ENCODE measurements at regions not wholly inside any gene's neighbourhood (a gene's known extent, or its start where the extent isn't known, plus 50 kb on each side); places are given as distances from the start of the nearest gene placed in this dataset.

DNA sequence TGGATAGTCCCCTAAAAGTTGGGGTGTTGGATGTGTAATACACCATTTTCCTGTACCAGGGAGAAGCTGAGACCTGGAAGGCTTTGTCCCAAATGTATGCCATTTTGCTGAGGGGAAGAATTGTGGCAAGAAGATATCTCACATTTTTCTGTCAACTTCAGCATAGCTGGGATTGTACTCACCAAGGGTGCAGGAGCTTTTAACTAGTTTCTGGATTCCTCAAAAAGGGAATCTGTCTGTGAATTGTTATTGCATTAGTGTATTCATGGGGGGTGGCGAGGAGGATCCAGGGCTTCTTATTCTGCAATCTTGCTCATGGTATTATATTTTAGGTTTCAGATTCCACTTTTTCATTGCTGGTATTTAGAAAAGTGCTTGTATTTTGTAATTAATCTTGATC, 208.2 kb upstream of the MYOCD start:
- no peak for DNase-seq

DNA sequence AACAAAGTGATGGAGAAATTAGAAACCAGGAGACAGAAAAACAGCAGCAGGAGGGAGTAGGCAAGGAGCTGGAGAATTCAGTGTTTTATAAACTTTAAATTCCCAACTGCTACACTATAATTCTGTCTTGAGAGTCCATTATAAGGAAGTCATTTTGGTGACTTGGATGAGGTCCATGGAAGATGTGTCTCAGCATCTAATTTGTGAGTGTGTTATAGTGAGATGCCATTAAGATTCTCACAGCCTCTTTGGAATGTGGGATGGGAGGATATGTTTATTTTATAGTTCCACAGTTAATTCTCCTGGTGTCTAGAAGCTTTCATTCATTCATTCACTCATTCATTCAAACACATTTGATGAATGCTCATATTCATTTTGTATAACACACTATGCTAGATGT, 206.0 kb upstream of the MYOCD start:
- no peak for DNase-seq

DNA sequence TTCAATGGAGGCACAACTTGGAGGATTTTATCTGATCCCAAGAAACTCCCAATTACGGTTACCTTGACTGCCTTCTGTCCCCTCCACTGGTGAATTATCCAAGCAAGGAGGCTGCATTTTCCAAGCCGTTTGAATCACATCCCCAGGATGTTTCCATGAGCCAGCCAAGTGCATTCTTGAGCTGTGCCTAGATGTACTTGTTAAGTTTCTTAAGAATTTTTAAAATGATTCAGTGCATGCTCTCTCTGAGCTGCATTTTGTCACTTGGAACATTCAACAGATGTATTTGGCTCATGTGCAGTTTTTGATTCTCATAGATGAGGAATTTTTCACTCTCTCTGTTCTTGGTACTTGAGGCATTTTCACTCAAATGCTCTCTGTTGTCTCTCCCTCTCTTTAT, 202.6 kb upstream of the MYOCD start:
- DNase-seq = no peak

DNA sequence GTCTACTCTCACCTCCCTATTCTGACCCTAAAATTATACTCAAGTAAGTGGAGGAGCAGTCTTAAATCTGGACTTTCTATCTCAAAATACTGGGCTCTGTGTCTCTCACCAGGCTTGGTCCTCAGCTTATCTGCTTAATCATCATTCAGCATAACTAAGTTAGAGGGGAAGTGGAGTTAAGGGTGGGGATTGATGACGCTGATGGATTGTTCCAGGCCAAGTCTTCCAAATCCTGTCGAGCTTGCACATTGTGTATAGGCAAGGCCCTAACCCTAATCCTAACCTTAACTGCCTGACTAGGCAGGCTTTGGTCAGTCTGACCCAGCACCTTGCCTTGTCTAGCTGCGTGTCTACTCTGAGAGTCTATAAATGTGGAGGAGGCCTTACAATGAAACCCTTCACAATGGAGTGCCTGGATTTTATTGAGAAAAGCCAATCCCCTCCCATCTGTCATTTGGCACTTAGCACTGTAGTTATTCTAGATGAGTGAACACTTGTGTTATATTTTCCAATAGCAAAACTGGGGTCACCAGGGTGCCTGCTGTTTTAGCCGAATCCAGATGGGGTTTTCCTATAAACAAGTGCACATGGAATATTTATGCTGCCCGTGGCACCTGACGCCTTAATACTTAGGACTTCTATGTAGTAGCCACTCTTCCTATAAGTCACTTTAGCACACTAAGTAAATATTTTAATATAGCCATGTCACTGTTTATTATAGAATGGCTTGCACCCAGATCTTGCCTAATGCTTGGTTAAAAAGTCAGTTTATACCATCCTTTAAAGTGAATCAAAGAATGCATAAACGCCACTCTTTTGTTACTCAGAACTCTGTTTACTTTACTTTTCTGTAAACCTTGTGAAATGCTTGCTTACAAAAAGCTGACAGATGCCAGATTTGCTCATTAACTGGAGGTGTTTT, 193.2 kb upstream of the MYOCD start:
- no peak for DNase-seq

DNA sequence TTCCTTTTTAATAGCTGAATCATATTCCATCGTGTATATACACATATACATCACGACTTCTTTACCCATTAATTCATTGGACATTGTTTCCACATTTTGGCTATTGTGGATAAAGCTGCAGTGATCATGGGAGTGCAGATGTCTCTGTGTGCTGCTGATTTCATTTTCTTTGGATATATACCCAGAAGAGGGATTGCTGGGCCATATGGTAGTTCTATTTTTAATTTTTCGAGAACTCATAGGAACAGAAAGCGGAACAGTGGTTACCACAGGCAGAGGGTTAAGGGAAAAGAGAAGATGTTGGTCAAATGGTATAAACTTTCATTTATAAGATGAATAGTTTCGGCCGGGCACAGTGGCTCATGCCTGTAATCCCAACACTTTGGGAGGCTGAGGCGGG, 187.4 kb upstream of the MYOCD start:
- no peak for DNase-seq

DNA sequence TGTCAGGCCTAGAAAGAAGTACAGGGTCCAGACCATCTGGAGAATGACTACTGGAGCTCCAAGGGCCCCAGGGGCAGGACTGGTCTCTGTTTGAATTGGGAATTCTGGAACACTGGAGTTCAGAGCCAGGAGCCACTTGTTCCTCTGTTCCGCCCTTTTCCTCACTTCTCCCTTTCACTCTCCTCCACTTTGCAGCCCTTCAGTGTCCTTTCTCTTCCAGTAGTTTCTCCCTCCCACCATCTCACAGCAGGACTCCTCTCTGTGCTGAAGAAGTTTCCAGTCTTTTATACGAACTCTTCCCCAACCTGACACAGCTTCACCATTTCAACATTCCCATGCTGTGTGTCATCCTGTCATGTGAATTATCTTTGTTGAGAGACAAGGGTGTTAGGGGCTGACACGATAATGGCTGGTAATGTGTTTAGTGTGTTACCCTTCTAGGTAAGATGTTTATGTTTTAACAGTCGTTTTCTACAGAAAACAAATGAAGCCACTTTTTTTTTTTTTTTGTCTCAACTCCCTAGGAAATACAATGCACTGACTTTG, 180.3 kb upstream of the MYOCD start:
- no peak for DNase-seq

DNA sequence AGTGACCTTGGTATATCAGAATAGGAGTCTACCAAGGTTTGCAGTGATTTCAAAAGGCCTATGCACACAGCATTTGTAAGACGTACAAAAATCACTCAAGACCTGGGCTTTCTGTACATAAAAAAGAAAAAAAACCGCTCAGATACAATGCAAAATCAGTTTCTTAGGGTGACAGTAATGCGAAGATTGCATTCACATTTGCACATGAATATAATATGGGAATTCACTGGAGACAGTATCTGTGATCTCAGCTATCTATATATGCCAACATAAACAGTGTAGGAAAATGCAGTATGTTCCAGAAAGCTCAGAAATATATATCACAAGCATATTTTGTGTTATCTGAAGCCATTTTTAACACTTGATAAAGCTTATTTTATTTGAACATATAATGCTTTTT, 176.4 kb upstream of the MYOCD start:
- no peak for DNase-seq

DNA sequence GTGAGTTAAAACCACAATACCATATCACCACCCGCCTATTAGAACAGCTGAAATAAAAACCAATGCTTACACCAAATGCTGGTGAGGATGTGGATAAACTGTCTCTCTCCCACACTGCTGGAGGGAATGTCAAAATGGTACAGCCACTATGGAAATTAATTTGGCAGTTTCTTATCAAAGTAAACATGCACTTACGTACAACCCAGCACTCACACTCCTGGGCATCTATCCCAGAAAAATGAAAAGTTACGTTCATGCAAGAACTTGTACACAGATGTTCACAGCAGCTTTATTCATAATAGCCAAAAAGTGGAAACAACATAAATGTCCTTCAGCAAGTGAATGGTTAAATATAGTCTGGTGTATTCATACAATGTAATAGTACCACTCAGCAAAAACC, 173.2 kb upstream of the MYOCD start:
- DNase-seq = no peak

DNA sequence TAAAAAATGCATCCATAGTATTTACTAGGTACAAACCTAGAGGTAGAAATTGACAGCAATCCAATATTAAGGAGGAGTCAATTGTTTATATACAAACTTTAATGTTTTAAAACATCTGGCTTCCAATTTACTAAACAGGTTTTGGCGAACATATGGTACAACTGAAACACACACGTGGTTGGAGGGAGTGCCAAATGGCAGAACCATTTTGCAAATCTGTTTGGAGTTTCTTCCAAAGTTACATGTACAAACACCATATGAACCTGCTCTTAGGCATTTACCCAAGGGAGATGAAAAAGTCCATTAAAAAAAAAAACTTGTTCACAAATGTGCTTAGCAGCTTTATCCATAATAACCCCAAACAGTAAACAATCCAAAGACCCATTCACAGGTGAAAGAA, 159.8 kb upstream of the MYOCD start:
- DNase-seq = no peak

DNA sequence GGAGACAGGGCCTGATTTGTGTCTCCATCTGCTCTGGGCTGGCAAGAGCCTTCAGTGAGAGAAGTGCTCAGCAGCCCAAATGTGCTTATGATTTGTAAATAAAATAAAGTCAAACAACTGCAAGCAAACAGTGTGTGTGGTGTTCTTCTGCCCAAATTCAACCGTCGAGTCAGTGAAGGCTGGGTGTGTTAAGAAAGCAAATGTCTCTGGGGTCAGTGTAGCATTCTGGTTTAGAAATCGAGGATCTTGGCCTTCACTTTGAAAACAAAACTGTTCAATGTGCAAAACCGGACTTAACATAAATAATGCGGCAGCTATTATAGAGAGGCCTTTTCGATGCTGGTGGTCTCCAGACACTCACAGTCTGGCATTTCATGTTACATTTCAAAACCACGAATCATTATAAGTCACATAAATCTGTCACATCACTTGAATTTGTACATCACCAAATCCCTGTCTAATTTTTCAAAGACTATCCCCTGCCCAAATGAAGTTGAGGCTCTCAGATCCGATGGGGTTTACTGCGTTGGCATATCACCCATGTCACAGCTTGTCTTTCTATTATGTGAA, 158.6 kb upstream of the MYOCD start:
- DNase-seq = no peak

DNA sequence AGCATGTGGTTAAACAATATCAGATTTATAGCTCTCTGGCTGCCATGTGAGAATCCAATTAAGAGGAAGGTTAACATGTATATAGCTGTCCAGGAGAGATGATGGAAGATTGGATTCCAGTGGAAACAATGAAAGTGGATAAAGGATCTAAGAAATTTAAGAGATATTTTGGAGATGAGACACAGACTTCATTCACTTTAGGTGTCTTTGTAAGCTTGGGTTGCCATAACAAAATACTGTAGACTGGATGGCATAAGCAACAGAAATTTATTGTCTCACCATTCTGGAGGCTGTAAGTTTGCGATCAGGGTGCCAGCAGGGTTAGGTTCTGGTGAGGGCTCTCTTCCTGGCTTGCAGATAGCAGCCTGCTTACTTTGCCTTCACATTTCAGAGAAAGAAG, 155.9 kb upstream of the MYOCD start:
- no peak for DNase-seq

DNA sequence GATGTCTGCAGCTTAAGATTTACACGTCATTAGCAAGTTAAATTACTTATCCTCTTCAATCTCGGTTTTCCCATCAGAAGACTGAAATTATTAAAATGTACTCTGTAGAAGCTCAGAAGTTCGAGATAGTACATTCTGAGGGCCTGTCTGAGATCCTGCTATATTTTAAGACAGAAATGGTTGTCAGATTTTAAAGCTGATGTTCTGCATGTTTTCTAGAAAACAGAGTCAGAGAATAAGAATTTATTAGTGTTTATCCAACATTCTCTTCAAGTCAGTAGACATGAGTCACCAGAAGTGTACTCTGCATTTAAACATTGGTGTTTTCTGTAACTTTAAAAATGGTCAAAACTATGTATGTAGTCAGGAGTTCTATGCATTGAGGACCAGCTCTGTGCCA, 155.2 kb upstream of the MYOCD start:
- no peak for DNase-seq

DNA sequence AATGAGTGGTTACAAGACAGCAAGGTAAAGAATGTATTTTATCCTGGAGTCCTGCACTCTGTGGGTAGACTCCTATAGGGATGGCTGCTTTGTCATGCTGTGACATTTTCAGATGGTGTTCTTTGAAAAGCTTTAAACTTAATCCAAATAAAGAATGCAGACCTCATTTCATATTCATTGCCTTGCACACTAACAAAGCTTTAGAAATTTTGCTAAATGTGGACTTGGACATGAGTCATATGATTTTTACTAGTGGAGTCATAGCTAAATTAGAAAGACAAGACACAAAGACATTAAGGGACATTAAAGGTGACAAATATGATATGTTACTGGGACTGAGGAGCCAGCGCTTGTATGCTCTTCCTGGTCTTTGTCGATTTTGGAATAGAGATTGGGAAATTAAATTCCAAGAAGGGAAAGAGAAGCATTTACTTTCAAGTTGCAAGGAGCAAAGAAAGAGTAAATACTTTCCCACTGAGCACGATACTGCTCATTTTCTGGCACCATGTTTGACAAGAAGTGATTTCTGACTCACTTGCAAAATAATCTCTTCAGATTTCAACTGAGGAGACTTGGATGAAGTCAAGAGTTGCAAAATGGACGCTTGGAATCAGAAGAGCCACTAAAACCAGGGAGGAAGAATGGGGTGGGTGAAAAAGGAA, 152.9 kb upstream of the MYOCD start:
- DNase-seq = no peak

DNA sequence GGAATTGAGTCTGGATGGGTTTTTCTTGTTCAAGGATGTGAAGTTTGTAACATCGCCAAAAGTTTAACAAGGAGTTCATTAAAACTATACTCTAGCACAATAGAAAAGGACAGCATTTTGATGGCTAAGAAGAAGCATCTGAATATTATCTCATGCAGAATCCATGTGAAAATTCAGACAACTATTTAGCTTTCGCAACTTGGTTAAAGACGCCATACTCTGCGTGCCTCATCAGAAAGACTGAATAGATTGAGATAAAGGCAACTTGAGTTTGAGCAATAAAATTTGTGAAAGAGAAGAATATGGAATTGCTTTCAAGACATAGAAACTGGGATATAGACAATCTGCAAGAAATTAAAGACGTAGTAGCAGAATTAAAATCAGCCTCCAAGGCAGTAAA, 151.1 kb upstream of the MYOCD start:
- no peak for DNase-seq

DNA sequence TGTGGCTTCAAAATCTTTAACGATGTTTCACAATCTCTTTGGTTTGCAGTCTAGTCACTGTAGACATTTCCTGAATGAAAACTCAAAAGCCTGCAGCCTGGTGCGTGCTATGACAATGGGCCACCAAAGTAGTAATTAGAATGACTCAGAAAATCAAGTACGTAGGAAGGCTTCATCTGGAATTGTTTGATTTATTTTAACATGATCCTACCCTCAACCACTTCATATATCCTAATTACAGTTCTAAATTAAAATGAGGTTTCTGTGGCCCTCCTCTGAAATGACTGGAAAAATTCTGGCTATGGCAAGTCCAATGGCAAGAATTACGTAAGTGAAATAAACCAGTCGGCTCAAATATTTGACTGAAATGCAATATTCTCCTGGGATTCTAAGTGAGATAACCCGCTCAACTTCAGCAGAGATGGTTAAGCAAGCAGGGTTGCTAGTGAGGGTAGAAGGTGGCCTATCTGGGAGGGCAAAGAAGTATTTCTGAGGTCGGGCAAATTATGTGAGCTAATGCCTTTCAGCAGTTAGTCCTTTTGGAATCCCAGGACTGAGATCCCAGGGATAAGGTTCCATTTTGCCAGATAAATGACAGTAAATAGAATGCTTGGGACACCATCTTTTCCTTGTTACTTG, 145.6 kb upstream of the MYOCD start:
- peak in 1 of 3 experiments; percentile 0 for DNase-seq

DNA sequence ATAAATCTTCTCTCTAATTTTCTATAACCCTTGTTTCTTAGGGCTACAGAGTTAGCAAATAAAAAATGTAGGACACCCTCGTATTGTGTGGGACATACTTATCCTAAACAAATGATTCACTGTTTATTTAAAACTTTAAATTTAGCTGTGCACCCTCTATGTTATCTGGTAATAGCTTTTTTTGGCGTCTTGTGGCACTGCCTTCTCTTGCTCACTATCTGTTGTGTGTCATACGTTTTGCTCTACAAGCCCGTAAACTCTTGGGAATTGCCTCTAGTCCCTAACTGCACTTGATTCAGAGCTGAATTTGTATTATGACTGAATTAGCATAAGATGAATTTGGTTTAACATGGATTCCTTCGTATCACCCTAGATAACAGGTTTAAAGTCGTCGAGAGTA, 144.3 kb upstream of the MYOCD start:
- DNase-seq = no peak

DNA sequence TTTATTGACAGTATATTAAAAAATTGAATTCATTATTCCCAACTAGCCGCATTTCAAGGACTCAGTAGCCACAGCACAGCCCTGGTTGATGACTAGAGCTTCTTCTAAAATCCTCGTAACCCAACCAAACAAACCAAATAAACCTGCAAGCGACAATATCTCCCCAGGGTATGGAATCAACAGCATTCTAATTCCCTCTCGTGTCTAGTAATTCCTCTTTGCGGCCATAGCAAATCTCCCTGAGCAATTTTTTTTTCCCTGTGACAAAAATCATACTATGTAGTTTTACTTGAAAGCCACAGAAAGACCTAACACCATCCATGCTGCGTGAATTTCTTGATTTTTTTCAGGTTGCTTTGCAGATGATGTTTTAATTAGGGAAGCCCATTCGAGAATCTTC, 143.4 kb upstream of the MYOCD start:
- no peak for DNase-seq

DNA sequence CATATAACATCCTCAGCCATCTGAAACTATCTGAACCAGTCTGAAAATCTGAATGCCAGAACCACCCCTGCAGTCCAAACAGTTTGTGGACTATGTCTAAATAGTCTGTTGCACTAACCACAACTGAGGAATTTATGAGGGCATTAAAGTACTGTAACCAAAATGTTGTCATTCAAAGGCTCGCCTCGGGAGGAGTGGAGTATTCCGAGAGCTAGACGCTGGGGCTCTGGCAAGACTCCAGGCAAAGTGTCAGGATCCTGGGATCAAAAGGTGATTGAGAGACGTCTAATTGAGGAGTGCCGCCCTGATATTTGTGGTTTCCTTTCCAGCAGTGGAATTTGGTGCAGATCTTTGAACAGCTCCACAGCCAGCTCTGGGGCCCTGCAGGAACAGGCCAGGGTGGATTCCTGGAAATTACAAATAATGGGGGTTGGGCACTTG, 142.9 kb upstream of the MYOCD start:
- DNase-seq = no peak

DNA sequence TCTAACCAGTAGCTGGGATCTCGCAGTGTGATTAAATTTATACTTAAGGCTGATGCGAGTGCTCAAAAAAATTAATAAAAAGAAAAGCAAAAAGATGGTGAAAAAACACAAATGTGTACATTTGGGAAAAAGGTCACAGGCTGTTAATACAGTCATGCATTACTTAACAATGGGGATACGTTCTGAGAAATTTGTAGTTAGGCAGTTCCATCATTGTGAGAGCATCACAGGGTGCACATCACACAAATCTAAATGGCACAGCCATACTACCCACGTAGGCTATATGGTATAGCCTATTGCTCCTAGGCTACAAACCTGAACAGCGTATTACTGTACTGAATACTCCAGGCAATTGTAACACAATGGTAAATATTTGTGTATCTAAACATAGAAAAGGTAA, 142.4 kb upstream of the MYOCD start:
- no peak for DNase-seq

DNA sequence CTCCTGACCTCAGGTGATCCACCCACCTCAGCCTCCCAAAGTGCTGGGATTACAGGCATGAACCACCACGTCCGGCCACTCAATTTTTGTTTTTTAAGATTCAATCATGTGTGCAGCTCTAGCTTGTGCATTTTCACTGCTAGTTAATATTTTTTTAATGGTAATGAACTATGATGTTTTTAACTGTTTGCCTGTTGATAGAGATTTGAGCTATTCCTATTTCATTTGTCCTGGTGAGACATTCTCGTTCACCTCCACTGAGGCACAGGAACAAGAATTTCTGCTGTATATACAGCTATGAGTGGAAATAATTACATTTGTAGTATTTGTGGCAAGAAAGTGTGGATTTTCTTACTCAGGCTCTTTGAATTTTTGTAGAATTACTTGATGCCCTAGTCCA, 137.7 kb upstream of the MYOCD start:
- DNase-seq = no peak

DNA sequence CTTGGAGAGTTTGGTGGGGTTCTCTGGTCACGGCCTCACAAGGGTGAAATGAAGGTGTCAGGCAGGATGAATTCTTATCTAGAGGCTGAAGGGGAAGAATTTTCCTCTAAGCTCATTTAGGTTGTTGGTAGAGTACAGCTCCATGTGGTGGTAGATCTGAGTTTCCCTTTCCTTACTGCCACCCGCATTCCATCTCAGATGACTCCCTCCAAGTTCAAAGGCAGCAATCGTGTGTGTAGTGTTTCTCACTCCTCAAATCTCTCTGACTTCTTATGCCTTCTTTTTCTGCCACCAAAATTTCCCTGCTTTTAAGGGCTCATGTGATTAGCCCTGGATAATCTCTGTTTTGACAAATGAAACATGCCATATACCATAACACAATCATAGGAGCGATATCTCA, 135.5 kb upstream of the MYOCD start:
- DNase-seq = no peak

DNA sequence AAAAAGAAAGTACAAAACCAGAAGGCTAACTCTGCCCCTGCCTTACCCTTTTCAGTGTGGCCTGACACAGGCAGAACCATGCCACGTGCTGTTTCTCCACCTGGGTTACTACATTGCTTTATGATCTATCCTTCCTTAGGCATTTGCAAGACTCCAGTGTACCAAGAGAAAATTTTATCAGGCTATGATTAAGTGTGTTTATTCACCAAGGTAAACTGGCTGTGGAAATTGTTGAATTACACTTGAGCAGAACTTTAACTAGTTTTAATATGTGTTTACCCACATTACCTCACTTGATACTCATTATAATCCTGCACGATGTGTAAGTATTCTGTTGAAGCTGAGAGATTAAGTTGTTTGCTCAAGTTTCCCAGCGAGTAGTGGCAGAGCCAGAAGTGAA, 129.7 kb upstream of the MYOCD start:
- no peak for DNase-seq

DNA sequence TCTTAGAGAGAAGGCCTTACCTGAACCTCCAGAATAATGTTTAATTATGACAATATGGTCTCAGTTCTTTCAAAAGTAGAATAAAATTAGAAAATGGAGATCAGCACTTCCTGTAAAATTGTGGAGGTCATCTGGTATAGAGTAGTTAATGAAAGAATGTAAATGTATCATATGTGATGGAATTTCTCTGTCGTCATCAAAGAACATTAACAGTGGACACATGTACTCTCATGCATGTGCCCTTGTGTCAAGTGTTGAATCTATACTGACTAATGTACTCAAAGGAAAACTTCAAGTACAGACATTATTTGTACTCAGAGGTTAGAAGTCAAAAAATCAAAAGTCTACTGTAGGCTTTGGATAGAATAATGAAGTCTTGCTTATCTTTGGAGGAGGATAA, 129.2 kb upstream of the MYOCD start:
- DNase-seq = no peak

Measured in NCI-H1417 (cell line).